ENCODE measurements at regions not wholly inside any gene's neighbourhood (a gene's known extent, or its start where the extent isn't known, plus 50 kb on each side); places are given as distances from the start of the nearest gene placed in this dataset.

DNA sequence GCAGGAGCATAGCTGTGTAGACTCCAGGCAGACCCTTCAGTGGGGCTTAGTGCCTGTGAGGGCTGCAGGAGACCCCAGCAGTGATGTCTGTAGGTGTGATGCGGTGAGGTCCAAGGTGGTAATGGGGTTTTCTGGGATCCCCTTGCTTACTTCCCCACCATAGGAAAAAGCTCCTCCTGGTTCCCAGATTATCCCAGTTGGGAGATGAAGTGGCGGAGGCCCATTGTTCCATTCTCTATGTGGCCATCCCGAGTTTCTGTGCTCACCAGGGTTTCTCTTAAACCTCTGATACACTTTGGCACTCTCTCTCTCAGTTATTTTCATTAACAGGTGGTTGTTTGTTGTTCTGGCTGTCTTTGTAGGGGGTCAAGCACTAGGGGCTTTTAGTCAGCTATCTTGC lies 146.7 kb upstream of the IGF1R start:
- no peak for TF ChIP-seq CTCF (IDR thresholded peaks at IDR 0.05)
- no peak for TF ChIP-seq EZH2 (IDR thresholded peaks at IDR 0.05; ENCODE audit: borderline replicate concordance, insufficient read depth, low read depth, low read length, poor library complexity, severe bottlenecking)
